Neural progenitor cell (in vitro differentiated cells): ENCODE measurements at regions not wholly inside any gene's neighbourhood (a gene's known extent, or its start where the extent isn't known, plus 50 kb on each side); places are given as distances from the start of the nearest gene placed in this dataset.

Experiments used
- EZH2phosphoT487 ChIP-seq: fragments of 200-600 bp; sonication (generic); IDR thresholded peaks from 2 replicates; pipeline ENCODE4 v1.6.1; 2017; ENCODE audit warnings: antibody characterized with exemption
- TF ChIP-seq, protein P1 (sequence below): fragments of 200-600 bp; sonication (generic); IDR thresholded peaks from 2 replicates; pipeline ENCODE4 v1.5.1; 2017; ENCODE audit warnings: antibody characterized with exemption, mild to moderate bottlenecking

DNA sequence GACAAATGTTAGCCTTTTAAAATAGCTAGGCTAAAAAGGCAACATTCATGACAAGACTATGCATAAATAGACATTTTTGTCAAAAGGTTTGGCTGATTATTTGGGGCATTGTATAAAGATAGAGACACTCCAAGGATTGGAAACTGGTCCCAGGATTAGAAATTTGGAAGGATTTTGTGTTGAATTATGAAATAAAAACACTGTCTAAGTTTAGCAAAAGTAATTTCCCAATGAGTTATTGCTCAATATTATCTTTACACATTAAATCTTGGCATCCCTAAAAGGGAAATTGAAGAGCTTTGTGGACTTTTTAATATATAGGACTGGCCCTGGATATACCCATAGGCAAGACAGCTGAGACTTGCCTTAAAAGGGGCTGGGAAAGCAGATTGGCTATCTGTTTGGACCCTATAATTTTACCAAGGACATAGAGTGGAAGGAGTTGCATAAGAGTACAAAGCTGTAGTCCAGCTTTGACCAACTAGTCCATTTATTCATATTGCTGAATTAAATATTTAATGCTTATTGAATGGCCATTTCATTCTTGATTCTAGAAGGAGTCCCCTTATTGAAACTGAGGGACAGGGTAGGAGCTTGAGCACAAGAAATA lies 382.7 kb downstream of the METTL15 start:
- TF ChIP-seq, protein P1, sequence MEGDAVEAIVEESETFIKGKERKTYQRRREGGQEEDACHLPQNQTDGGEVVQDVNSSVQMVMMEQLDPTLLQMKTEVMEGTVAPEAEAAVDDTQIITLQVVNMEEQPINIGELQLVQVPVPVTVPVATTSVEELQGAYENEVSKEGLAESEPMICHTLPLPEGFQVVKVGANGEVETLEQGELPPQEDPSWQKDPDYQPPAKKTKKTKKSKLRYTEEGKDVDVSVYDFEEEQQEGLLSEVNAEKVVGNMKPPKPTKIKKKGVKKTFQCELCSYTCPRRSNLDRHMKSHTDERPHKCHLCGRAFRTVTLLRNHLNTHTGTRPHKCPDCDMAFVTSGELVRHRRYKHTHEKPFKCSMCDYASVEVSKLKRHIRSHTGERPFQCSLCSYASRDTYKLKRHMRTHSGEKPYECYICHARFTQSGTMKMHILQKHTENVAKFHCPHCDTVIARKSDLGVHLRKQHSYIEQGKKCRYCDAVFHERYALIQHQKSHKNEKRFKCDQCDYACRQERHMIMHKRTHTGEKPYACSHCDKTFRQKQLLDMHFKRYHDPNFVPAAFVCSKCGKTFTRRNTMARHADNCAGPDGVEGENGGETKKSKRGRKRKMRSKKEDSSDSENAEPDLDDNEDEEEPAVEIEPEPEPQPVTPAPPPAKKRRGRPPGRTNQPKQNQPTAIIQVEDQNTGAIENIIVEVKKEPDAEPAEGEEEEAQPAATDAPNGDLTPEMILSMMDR: no peak
- TF ChIP-seq EZH2phosphoT487: no peak
